ENCODE measurements at regions not wholly inside any gene's neighbourhood (a gene's known extent, or its start where the extent isn't known, plus 50 kb on each side); places are given as distances from the start of the nearest gene placed in this dataset.
"Not testable (repeated sequence)": the region's sequence is repeated elsewhere in the genome, so short reads cannot be mapped to it uniquely, and the experiment has no call there.

DNA sequence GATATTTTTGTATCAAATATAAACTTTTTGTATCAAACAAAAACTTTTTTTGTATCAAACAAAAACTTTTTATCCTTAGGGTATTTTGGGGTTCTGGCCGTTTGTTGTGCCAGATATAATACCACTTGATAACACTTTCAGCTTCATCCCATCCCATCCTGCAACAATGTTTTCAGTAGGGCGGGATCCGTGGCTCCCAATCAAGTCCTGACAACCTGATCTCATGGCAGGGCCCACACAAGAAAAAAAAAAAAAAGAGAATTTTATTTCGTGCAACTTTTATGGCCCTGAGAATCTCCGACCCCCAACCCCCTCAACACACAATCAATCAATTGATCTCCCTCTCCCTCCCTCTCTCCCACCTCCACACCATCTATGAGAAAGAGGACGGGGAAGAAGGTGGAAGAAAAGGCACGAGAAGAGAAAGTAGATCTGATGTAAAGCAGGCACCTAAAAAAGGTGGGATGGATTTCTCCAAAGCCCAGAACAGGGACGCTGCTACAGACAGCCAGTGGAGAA, 4749.6 kb upstream of the OR11H1 start:
- Mint-ChIP-seq H3K27ac (no peak overlapping the region), H3K4me3 (no peak overlapping the region), H3K36me3 (ENCODE audit: low read depth) (no peaks in the 10 kb centered on the region), H3K27me3 (ENCODE audit: insufficient read depth) (no peaks in the 10 kb centered on the region), H3K4me1 (ENCODE audit: low read depth) (no peaks in the 10 kb centered on the region), H3K9me3 (peaks cover 86% of the 10 kb centered on the region)
- intact Hi-C loops (cut with micrococcal nuclease) = no loop called here
- DNase-seq (ENCODE audit: low spot score) = no peak

- not testable (repeated sequence) for H3K36me3 Mint-ChIP-seq (ENCODE audit: low read depth); DNase-seq (ENCODE audit: low spot score)
- H3K9me3 Mint-ChIP-seq = peaks cover 87% of the 10 kb centered on the region
Observed at GRCh38 chr22:10779200-10779599, 4748.8 kb upstream of the OR11H1 start.

GRCh38 chr22:10780281-10780680, 4747.7 kb upstream of the OR11H1 start:
- no peak for DNase-seq (ENCODE audit: low spot score)
- no peak overlapping the region for H3K27ac Mint-ChIP-seq

More at GRCh38 chr22:10779200-10779599, 4748.8 kb upstream of the OR11H1 start:
- intact Hi-C loops (cut with micrococcal nuclease); H3K27ac Mint-ChIP-seq; H3K27me3 Mint-ChIP-seq (ENCODE audit: insufficient read depth); H3K4me3 Mint-ChIP-seq; H3K4me1 Mint-ChIP-seq (ENCODE audit: low read depth): not testable (repeated sequence)

GRCh38 chr22:10781571-10782403, 4746.2 kb upstream of the OR11H1 start:
- Mint-ChIP-seq H3K4me3 (no peak overlapping the region), H3K36me3 (ENCODE audit: low read depth) (no peaks in the 10 kb centered on the region), H3K27me3 (ENCODE audit: insufficient read depth) (no peaks in the 10 kb centered on the region), H3K4me1 (ENCODE audit: low read depth) (no peaks in the 10 kb centered on the region), H3K27ac (no peak overlapping the region), H3K9me3 (peaks cover 68% of the 10 kb centered on the region)
- intact Hi-C loops (cut with micrococcal nuclease) = no loop called here
- DNase-seq (ENCODE audit: low spot score) = no peak

More at GRCh38 chr22:10780281-10780680, 4747.7 kb upstream of the OR11H1 start:
- intact Hi-C loops (cut with micrococcal nuclease) = no loop called here
- no peaks in the 10 kb centered on the region for H3K27me3 Mint-ChIP-seq (ENCODE audit: insufficient read depth)
- peaks cover 80% of the 10 kb centered on the region for H3K9me3 Mint-ChIP-seq
- H3K4me1 Mint-ChIP-seq (ENCODE audit: low read depth) = no peaks in the 10 kb centered on the region
- no peaks in the 10 kb centered on the region for H3K36me3 Mint-ChIP-seq (ENCODE audit: low read depth)
- no peak overlapping the region for H3K4me3 Mint-ChIP-seq

Data from activated T-helper 1 cell treated with anti-CD3 and anti-CD28 coated beads, Interleukin-12 subunit alpha, Interleukin-12 subunit beta, Interleukin-2, Interleukin-4 antibody, amounts not matched to agents 30 ng/mL and 10 ng/mL and 1 ng/mL, durations not matched to agents 14 hours and 24 hours and 36 hours (primary cell).